Karpas-422 (cell line): ENCODE measurements at regions not wholly inside any gene's neighbourhood (a gene's known extent, or its start where the extent isn't known, plus 50 kb on each side); places are given as distances from the start of the nearest gene placed in this dataset.
A peak's percentile ranks its signal among the peaks of the same experiment; 100 is the strongest.

Source experiments
- DNase-seq: peaks from one replicate; pipeline ENCODE4 v3.0.0-alpha.2; 2015
- H2AFZ ChIP-seq: fragments of 200-600 bp; sonication (generic); 2 replicates; pipeline ENCODE4 v1.6.1; 2014; ENCODE audit warnings: antibody characterized with exemption, low read length, mixed read lengths
- H3K27ac ChIP-seq: fragments of 200-600 bp; sonication (generic); 2 replicates; pipeline ENCODE4 v1.5.1; 2014; ENCODE audit warnings: mild to moderate bottlenecking, low read length, moderate library complexity
- H3K27me3 ChIP-seq: fragments of 200-600 bp; sonication (generic); 2 replicates; pipeline ENCODE4 v1.6.1; 2014; ENCODE audit warnings: low read length, mixed read lengths
- H3K36me3 ChIP-seq: fragments of 200-600 bp; sonication (generic); 2 replicates; pipeline ENCODE4 v1.6.1; 2014; ENCODE audit warnings: low read length, mixed read lengths; ENCODE audit not compliant: insufficient read depth
- H3K4me1 ChIP-seq: fragments of 200-600 bp; sonication (generic); 2 replicates; pipeline ENCODE4 v1.6.1; 2014; ENCODE audit warnings: mild to moderate bottlenecking, low read length, mixed read lengths
- H3K4me2 ChIP-seq: fragments of 200-600 bp; sonication (generic); 2 replicates; pipeline ENCODE4 v1.6.1; 2014; ENCODE audit warnings: low read length, low read depth, mild to moderate bottlenecking; ENCODE audit not compliant: poor library complexity, severe bottlenecking
- H3K4me3 ChIP-seq: fragments of 200-600 bp; sonication (generic); 2 replicates; pipeline ENCODE4 v1.5.1; 2014; ENCODE audit warnings: mild to moderate bottlenecking, antibody characterized with exemption, low read length, mixed read lengths
- H3K79me2 ChIP-seq: fragments of 200-600 bp; sonication (generic); 2 replicates; pipeline ENCODE4 v1.6.1; 2014; ENCODE audit warnings: mild to moderate bottlenecking, low read length, mixed read lengths
- H3K9ac ChIP-seq: fragments of 200-600 bp; sonication (generic); 2 replicates; pipeline ENCODE4 v1.6.0; 2014; ENCODE audit warnings: low read length
- H3K9me2 ChIP-seq: fragments of 200-600 bp; sonication (generic), shearing (Covaris generic); replicated peaks from 2 replicates; pipeline ENCODE4 v1.6.0; 2014; ENCODE audit warnings: mild to moderate bottlenecking, low read length, moderate library complexity; ENCODE audit not compliant: insufficient read depth
- H3K9me3 ChIP-seq: fragments of 300-700, 200-600 bp; sonication (generic); 2 replicates; pipeline ENCODE4 v1.6.1; 2014; ENCODE audit warnings: low read length, mixed read lengths
- H4K20me1 ChIP-seq: fragments of 200-600 bp; sonication (generic); 2 replicates; pipeline ENCODE4 v1.6.1; 2014; ENCODE audit warnings: mild to moderate bottlenecking, antibody characterized with exemption, low read length, low read depth; ENCODE audit not compliant: insufficient read depth

DNA sequence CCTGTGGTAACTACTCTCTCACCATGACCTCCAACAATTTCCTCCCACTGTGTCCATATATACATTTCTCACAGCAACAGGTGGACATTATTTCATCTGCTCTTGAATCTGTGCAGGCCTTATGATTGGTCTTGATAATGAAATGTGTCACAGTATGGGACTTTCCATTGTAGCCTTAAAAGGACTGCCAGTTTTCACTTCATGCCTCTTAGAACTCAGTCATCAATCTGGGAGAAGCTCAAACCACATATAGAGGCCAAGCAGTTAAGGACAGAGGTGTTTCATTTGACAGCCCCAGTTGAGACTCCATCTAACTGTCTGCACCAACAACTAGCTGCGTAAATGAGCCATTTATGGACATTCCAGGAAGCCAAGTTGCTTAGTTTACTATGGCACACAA, 1534.8 kb downstream of the ARAP2 start:
- Histone ChIP-seq H2AFZ (no peak overlapping the region), H3K9me3 (peaks cover 22% of the 10 kb centered on the region), H3K36me3 (no peaks in the 10 kb centered on the region), H3K4me1 (no peaks in the 10 kb centered on the region), H3K9ac (no peak overlapping the region), H3K79me2 (no peaks in the 10 kb centered on the region), H3K27me3 (no peaks in the 10 kb centered on the region), H3K4me2 (no peak overlapping the region), H3K27ac (no peak overlapping the region), H3K9me2 (no peaks in the 10 kb centered on the region), H3K4me3 (no peak overlapping the region), H4K20me1 (no peaks in the 10 kb centered on the region)
- no peak for DNase-seq

DNA sequence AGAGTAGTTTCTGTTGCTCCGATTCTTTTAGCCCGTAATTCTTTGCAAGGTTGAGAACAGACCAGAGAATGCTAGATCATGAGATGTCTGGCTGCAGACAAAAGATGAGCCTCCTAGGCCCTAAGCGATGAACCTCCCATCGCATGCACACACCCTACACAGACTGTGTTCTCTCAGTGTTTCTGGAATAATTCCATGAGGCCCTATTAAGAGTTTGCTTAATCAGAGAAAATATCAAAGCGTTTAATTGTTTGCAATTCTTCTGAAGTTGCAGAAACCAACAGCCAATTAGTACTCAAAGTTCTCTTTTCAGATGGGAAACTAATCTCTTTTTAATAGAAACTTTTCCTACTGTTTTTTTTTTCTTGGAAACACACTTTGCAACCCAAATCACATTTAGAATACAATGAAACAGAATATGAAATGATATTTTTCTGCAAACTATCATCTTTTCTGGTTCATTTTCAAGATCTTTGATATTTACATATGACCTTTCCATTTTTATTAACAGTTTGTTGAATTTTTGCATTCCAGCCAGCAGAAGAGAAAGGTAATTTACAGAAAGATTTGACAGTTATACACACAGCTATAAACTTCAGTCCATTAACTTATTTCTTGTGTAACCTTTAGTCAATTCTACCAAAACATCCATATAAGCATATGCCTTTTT, 1525.6 kb downstream of the ARAP2 start:
- Histone ChIP-seq H3K36me3 (no peaks in the 10 kb centered on the region), H3K79me2 (no peaks in the 10 kb centered on the region), H4K20me1 (no peaks in the 10 kb centered on the region), H3K9me3 (peaks cover 6% of the 10 kb centered on the region), H3K27ac (no peak overlapping the region), H2AFZ (no peak overlapping the region), H3K9me2 (no peaks in the 10 kb centered on the region), H3K27me3 (no peaks in the 10 kb centered on the region), H3K9ac (no peak overlapping the region), H3K4me2 (no peak overlapping the region), H3K4me3 (no peak overlapping the region), H3K4me1 (no peaks in the 10 kb centered on the region)
- DNase-seq, result no peak

DNA sequence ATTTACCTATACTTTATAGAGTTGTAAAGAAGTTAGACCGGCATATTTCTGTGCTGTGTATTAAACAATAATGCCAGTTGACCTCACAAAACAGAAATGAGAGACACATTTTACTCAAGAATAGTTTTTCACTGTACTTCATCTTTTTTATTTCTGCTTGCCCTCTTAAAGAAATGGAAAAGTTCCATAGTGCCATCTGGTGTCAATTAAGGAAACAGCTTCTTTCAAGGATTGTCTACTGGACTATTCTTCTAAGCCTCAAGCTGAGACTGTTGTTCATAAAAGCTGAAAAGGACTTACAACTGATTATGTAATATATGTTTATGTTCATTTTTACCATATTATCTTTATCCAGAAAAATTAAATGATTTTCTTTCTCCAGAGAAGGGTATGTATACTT, 1523.7 kb downstream of the ARAP2 start:
- Histone ChIP-seq H3K9me3 (peaks cover 11% of the 10 kb centered on the region), H3K4me3 (no peak overlapping the region), H3K27ac (no peak overlapping the region), H3K27me3 (no peaks in the 10 kb centered on the region), H3K9ac (no peak overlapping the region), H3K79me2 (no peaks in the 10 kb centered on the region), H3K4me2 (no peak overlapping the region), H3K4me1 (no peaks in the 10 kb centered on the region), H3K9me2 (no peaks in the 10 kb centered on the region), H4K20me1 (no peaks in the 10 kb centered on the region), H3K36me3 (no peaks in the 10 kb centered on the region), H2AFZ (no peak overlapping the region)
- peak; percentile 61 for DNase-seq

DNA sequence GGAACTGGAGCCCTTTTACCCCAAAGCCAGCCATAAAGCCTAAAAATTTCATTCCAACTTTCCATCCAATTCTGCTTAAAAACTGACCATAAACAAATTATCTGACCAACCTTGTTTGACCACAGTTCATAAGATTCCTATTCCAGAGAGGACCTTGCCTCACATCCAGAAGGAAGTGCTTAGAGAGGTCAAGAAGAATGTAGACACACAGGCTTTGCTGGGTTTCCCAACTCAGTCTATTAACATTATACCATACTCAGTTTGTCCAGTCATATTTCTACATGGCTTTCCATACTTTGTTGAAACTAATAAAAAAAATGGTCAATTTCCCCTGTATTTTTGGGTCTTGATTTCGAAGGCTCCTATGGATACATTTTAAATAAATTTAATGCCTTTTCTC, 1522.5 kb downstream of the ARAP2 start:
- Histone ChIP-seq H3K79me2 (no peaks in the 10 kb centered on the region), H3K4me2 (no peak overlapping the region), H3K9ac (no peak overlapping the region), H3K4me3 (no peak overlapping the region), H3K27me3 (no peaks in the 10 kb centered on the region), H3K27ac (no peak overlapping the region), H4K20me1 (no peaks in the 10 kb centered on the region), H3K9me3 (peaks cover 11% of the 10 kb centered on the region), H2AFZ (no peak overlapping the region), H3K4me1 (no peaks in the 10 kb centered on the region), H3K36me3 (no peaks in the 10 kb centered on the region), H3K9me2 (no peaks in the 10 kb centered on the region)
- no peak for DNase-seq

DNA sequence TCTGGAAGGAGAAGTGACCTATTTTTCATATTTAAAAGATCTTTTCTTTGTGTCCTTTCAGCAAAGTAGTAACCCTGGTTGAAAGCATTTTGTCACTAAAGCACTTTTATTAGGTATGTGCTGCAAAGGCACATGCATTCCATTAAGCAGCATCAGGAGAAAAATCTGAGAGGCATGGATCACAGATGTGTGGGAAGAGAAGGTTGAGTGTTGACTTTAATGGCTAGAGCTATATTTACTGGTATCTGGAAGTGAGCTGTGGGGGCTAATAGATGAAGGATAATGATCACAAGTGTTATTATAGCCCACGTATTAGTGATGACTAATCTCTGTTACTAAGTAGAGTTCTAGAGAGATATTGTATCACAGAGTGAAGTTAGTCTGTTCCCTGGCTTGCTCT, 1520.7 kb downstream of the ARAP2 start:
- no peaks in the 10 kb centered on the region for H3K27me3 ChIP-seq
- no peaks in the 10 kb centered on the region for H3K36me3 ChIP-seq
- no peaks in the 10 kb centered on the region for H4K20me1 ChIP-seq
- DNase-seq, result no peak
- H2AFZ ChIP-seq, result no peak overlapping the region
- no peaks in the 10 kb centered on the region for H3K9me2 ChIP-seq
- peaks cover 17% of the 10 kb centered on the region; the same call in 1 of the 2 replicates for H3K9me3 ChIP-seq
- no peaks in the 10 kb centered on the region for H3K4me1 ChIP-seq
- no peak overlapping the region for H3K4me3 ChIP-seq
- H3K4me2 ChIP-seq, result no peak overlapping the region
- H3K27ac ChIP-seq, result no peak overlapping the region
- no peaks in the 10 kb centered on the region for H3K79me2 ChIP-seq
- H3K9ac ChIP-seq, result no peak overlapping the region

DNA sequence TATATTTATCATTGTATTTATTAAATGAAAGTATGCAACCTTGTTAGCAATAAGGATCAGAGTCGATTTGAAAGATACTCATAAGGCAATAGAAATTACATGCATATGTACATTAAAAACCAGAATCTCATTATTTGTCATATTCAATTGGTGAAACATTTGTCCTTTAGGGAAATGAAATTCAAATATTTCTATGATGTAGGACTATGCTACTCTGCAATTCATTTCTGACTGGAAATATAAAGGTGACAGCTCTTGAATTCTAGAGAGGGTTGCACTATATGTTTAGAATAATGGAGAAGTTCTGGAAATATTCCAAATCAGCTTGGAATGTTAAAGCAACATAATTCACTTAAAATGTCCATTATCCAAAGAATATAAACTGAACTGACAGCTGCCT, 1519.8 kb downstream of the ARAP2 start:
- Histone ChIP-seq H3K9me2 (no peaks in the 10 kb centered on the region), H3K4me1 (no peaks in the 10 kb centered on the region), H3K4me2 (no peak overlapping the region), H2AFZ (no peak overlapping the region), H3K27ac (no peak overlapping the region), H4K20me1 (no peaks in the 10 kb centered on the region), H3K79me2 (no peaks in the 10 kb centered on the region), H3K9ac (no peak overlapping the region), H3K27me3 (no peaks in the 10 kb centered on the region), H3K9me3 (peaks cover 22% of the 10 kb centered on the region), H3K36me3 (no peaks in the 10 kb centered on the region), H3K4me3 (no peak overlapping the region)
- DNase-seq, result no peak

DNA sequence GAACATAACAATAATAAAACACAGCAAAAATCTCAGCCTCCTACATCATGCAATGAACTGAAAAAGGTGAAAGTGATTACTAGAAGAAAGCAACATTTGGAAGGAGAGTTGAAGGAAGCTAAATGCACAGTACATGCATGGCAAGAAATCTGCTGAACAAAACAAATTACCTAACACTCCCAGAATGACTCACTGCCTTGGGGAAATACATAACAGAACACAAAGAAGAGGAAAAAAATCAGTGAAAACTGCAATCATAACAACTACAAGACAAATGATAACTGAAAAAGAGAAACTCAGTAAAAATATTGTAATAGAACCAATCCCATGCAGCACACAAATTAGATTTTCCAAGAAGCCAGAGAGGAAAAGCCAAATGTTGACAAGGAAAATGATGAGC, 1513.2 kb downstream of the ARAP2 start:
- H3K36me3 ChIP-seq, result no peaks in the 10 kb centered on the region
- DNase-seq, result no peak
- peaks cover 26% of the 10 kb centered on the region for H3K9me3 ChIP-seq
- H3K4me3 ChIP-seq, result no peak overlapping the region
- no peak overlapping the region for H3K9ac ChIP-seq
- no peaks in the 10 kb centered on the region for H3K4me1 ChIP-seq
- H3K27me3 ChIP-seq, result no peaks in the 10 kb centered on the region
- no peak overlapping the region for H3K27ac ChIP-seq
- H3K9me2 ChIP-seq, result no peaks in the 10 kb centered on the region
- H3K4me2 ChIP-seq, result no peak overlapping the region
- no peaks in the 10 kb centered on the region for H4K20me1 ChIP-seq
- no peak overlapping the region for H2AFZ ChIP-seq
- no peaks in the 10 kb centered on the region for H3K79me2 ChIP-seq

DNA sequence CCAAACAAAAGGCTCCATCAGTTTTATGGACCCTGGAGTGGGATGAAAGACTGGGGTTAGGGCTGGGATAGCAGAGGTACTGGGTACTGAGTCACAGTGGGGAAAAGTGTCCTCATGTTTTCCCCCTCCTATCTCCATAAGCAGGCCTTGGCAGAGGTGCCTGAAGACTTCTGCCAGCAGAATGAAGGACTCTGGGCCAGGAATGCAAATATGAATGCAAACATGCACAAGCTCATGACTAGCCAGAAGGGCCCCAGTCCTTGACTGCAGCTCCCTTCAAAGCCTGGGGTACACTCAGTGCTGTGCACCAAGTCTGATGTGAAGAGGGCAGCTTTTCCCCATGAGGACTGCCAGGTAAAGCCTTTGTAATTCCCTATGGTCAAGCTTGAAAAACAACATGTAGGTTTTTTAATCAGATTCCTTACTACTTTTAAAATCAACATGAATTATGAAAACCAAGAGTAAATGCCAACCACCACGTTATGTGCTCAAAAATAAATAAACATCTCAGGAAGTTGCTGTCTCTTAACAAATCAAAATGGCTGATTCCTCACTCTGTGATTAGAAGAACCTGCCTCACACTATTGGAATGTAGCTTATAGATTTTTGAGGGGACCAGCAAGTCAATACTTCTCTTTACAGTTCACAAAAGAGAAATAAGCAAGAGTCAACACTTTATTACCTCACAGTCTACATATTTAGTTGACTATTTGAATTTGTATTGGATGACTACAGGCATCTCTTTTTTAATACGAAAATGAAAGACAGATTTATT, 1512.0 kb downstream of the ARAP2 start:
- Histone ChIP-seq H3K79me2 (no peaks in the 10 kb centered on the region), H3K9me2 (no peaks in the 10 kb centered on the region), H4K20me1 (no peaks in the 10 kb centered on the region), H3K4me2 (no peak overlapping the region), H3K27ac (no peak overlapping the region), H3K27me3 (no peaks in the 10 kb centered on the region), H3K4me1 (no peaks in the 10 kb centered on the region), H3K9ac (no peak overlapping the region), H3K4me3 (no peak overlapping the region), H3K36me3 (no peaks in the 10 kb centered on the region), H2AFZ (no peak overlapping the region), H3K9me3 (peaks cover 25% of the 10 kb centered on the region)
- DNase-seq, result no peak
